HEK293 (cell line): ENCODE measurements at regions not wholly inside any gene's neighbourhood (a gene's known extent, or its start where the extent isn't known, plus 50 kb on each side); places are given as distances from the start of the nearest gene placed in this dataset.

Experiments used
- CTCF ChIP-seq: fragments of 450-650 bp; formaldehyde crosslinking; IDR thresholded peaks from 2 replicates; pipeline ENCODE4 v1.5.1; 2016; ENCODE audit warnings: missing biosample characterization, missing genetic modification characterization
- ZNF274 ChIP-seq, 2 experiments: fragments of 200-500 bp in 1 of 2; fragments of 450-650 bp in 1 of 2; sonication (Bioruptor generic) in 1 of 2; formaldehyde crosslinking in 1 of 2; IDR thresholded peaks; 2 replicates each; pipeline versions ENCODE4 v1.5.1 to v1.6.1; 2014 to 2016; ENCODE audit warnings: borderline replicate concordance in 1 of 2, inconsistent platforms in 1 of 2, low read length in 1 of 2, missing biosample characterization in 1 of 2, missing genetic modification characterization in 1 of 2
- ZSCAN5A ChIP-seq: fragments of 450-650 bp; formaldehyde crosslinking; IDR thresholded peaks from 2 replicates; pipeline ENCODE4 v1.5.1; 2016; ENCODE audit warnings: missing biosample characterization, missing genetic modification characterization
- TF ChIP-seq, protein P1 (sequence below): IDR thresholded peaks from 2 replicates; pipeline ENCODE4 v1.6.1; 2011; ENCODE audit warnings: mild to moderate bottlenecking, low read depth, low read length, borderline replicate concordance
- TF ChIP-seq, protein P2 (sequence below): fragments of 450-650 bp; formaldehyde crosslinking; IDR thresholded peaks from 2 replicates; pipeline ENCODE4 v1.5.1; 2016; ENCODE audit warnings: missing biosample characterization, missing genetic modification characterization

- TF ChIP-seq, protein P1, sequence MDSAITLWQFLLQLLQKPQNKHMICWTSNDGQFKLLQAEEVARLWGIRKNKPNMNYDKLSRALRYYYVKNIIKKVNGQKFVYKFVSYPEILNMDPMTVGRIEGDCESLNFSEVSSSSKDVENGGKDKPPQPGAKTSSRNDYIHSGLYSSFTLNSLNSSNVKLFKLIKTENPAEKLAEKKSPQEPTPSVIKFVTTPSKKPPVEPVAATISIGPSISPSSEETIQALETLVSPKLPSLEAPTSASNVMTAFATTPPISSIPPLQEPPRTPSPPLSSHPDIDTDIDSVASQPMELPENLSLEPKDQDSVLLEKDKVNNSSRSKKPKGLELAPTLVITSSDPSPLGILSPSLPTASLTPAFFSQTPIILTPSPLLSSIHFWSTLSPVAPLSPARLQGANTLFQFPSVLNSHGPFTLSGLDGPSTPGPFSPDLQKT = no peak
- TF ChIP-seq CTCF (no peak), ZNF274 (IDR thresholded peaks at IDR 0.05; ENCODE audit: low read length) (no peak), ZNF274 (tag by site-specific recombination; IDR thresholded peaks at IDR 0.05; ENCODE audit: borderline replicate concordance) (no peak), ZSCAN5A (tag by site-specific recombination) (no peak)
- TF ChIP-seq, protein P2, sequence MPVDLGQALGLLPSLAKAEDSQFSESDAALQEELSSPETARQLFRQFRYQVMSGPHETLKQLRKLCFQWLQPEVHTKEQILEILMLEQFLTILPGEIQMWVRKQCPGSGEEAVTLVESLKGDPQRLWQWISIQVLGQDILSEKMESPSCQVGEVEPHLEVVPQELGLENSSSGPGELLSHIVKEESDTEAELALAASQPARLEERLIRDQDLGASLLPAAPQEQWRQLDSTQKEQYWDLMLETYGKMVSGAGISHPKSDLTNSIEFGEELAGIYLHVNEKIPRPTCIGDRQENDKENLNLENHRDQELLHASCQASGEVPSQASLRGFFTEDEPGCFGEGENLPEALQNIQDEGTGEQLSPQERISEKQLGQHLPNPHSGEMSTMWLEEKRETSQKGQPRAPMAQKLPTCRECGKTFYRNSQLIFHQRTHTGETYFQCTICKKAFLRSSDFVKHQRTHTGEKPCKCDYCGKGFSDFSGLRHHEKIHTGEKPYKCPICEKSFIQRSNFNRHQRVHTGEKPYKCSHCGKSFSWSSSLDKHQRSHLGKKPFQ (tag by site-specific recombination) = no peak
Measured at GRCh38 chr21:16241479-16241963, 511.7 kb downstream of the USP25 start.
